Ascending aorta (tissue), 2 donors: ENCODE measurements at regions not wholly inside any gene's neighbourhood (a gene's known extent, or its start where the extent isn't known, plus 50 kb on each side); places are given as distances from the start of the nearest gene placed in this dataset.

ENCODE experiments used
- DNase-seq, 2 donors: peaks; one replicate each; pipeline ENCODE4 v3.0.0-alpha.2; 2019; ENCODE audit warnings: low spot score in 2 of 2
- H3K27ac ChIP-seq, 2 donors: fragments of 200-600 bp; sonication (generic); one replicate each; pipeline ENCODE4 v1.5.1; 2016 to 2017; ENCODE audit warnings: mild to moderate bottlenecking in 1 of 2
- H3K27me3 ChIP-seq: fragments of 200-600 bp; sonication (generic); one replicate; pipeline ENCODE4 v1.5.1; 2017
- H3K36me3 ChIP-seq, 2 donors: fragments of 200-600 bp; sonication (generic); one replicate each; pipeline ENCODE4 v1.5.1; 2016
- H3K4me1 ChIP-seq, 2 donors: fragments of 200-600 bp; sonication (generic); one replicate each; pipeline ENCODE4 v1.5.1; 2016 to 2017; ENCODE audit warnings: mild to moderate bottlenecking in 1 of 2
- H3K4me3 ChIP-seq, 2 donors: fragments of 200-600 bp; sonication (generic); one replicate each; pipeline ENCODE4 v1.5.1; 2016 to 2017; ENCODE audit warnings: mild to moderate bottlenecking in 1 of 2
- H3K9me3 ChIP-seq, 2 donors: fragments of 200-600 bp; sonication (generic); one replicate each; pipeline ENCODE4 v1.5.1; 2016
- CTCF ChIP-seq, 3 experiments: fragments of 200-600 bp in 2 of 3; fragments of 450-650 bp in 1 of 3; sonication (generic) in 2 of 3; IDR thresholded peaks; one replicate each; pipeline ENCODE4 v1.5.1; 2016 to 2019; ENCODE audit warnings: antibody characterized with exemption in 3 of 3, mild to moderate bottlenecking in 1 of 3, moderate library complexity in 1 of 3
- intact Hi-C: fragments of 100-400 bp; cut with DNase I; formaldehyde crosslinking; loops from one replicate; pipeline ENCODE4 v1.15.1; 2023

DNA sequence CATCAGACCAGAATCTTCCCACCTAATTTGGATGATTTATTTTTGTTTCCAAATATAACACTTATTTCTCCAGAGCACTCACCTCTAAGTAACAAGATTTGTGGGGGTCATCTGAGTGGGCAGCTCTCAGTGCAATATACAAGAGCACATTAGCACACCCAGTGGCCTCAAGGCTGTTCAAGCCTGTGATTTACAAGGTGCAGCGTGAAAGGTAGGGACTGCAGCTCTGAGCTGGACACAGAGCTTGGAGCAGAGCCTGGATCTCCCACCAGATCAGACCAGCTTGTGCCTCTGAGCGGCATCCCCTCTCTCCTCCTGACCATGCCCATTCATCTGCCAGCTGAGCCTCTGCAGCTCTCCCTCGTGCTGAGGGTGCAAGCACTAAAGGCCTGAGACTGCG, 323.3 kb upstream of the ZC3H12C start:
- DNase-seq: no peak
- no peak for TF ChIP-seq CTCF (IDR thresholded peaks at IDR 0.05)
- Histone ChIP-seq H3K4me1 (no peaks in the 10 kb centered on the region), H3K27ac (no peak overlapping the region), H3K27me3 (no peaks in the 10 kb centered on the region), H3K36me3 (no peaks in the 10 kb centered on the region), H3K9me3 (no peaks in the 10 kb centered on the region), H3K4me3 (no peak overlapping the region)
- intact Hi-C loops: no loop called here

GRCh38 chr11:109770323-109770722, 322.9 kb upstream of the ZC3H12C start:
- intact Hi-C loops: no loop called here
- no peak overlapping the region for H3K4me3 ChIP-seq
- H3K9me3 ChIP-seq: no peaks in the 10 kb centered on the region
- H3K36me3 ChIP-seq: no peaks in the 10 kb centered on the region
- H3K4me1 ChIP-seq: no peaks in the 10 kb centered on the region
- H3K27ac ChIP-seq: no peak overlapping the region
- no peak for DNase-seq
- H3K27me3 ChIP-seq: no peaks in the 10 kb centered on the region
- no peak for TF ChIP-seq CTCF (IDR thresholded peaks at IDR 0.05)

DNA sequence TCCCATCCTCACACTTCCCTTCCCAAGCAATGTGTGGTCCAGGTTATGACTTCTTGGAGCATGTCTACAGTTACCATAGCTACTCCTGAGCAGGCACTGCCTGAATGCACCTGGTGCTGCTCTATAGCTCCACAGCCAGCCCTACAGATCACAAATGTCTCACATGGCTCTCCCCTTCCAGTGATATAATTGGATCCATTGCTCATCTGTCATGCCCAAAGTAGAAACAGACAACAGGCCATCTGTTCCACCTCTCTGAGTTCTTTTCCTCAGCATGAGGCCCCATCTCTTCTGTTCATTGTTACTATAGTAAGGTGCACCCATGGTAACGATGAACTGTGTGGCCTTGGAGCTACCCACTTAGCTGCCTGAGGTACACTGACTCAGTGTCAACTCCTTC, 320.3 kb upstream of the ZC3H12C start:
- no peak for TF ChIP-seq CTCF (IDR thresholded peaks at IDR 0.05)
- no peaks in the 10 kb centered on the region for H3K27me3 ChIP-seq
- H3K4me3 ChIP-seq: no peak overlapping the region
- no peaks in the 10 kb centered on the region for H3K9me3 ChIP-seq
- H3K27ac ChIP-seq: no peak overlapping the region
- intact Hi-C loops: no loop called here
- no peak for DNase-seq
- H3K36me3 ChIP-seq: no peaks in the 10 kb centered on the region
- no peaks in the 10 kb centered on the region for H3K4me1 ChIP-seq

DNA sequence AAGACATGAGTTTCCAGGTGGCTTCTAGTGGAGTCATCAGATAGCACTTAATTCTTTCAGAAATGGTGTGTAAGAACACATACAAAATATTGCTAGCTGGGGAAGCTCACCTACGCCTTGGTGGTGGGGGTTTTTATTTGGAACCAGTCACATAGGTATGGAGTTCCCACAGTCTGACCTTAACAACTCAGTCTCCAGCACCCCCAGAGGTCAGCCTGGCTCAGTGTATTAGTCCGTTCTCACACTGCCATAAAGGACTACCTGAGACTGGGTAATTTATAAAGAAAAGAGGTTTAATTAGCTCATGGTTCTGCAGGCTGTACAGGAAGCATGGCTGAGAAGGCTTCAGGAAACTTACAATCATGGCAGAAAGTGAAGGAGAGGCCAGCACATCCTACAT, 317.5 kb upstream of the ZC3H12C start:
- Histone ChIP-seq H3K27me3 (no peaks in the 10 kb centered on the region), H3K4me1 (no peaks in the 10 kb centered on the region), H3K4me3 (no peak overlapping the region), H3K9me3 (no peaks in the 10 kb centered on the region), H3K36me3 (no peaks in the 10 kb centered on the region), H3K27ac (no peak overlapping the region)
- TF ChIP-seq CTCF (IDR thresholded peaks at IDR 0.05): no peak
- no peak for DNase-seq
- intact Hi-C loops: no loop called here

- Histone ChIP-seq H3K9me3 (no peaks in the 10 kb centered on the region), H3K27ac (no peak overlapping the region), H3K36me3 (no peaks in the 10 kb centered on the region), H3K4me3 (no peak overlapping the region), H3K27me3 (no peaks in the 10 kb centered on the region), H3K4me1 (no peaks in the 10 kb centered on the region)
- intact Hi-C loops: no loop called here
- TF ChIP-seq CTCF (IDR thresholded peaks at IDR 0.05): no peak
- DNase-seq: no peak
Observed at GRCh38 chr11:109783014-109783413, 310.2 kb upstream of the ZC3H12C start.

GRCh38 chr11:109783840-109784239, 309.4 kb upstream of the ZC3H12C start:
- intact Hi-C loops: no loop called here
- no peak for TF ChIP-seq CTCF (IDR thresholded peaks at IDR 0.05)
- no peak overlapping the region for H3K27ac ChIP-seq
- H3K27me3 ChIP-seq: no peaks in the 10 kb centered on the region
- DNase-seq: no peak
- no peaks in the 10 kb centered on the region for H3K9me3 ChIP-seq
- H3K4me3 ChIP-seq: no peak overlapping the region
- H3K4me1 ChIP-seq: no peaks in the 10 kb centered on the region
- no peaks in the 10 kb centered on the region for H3K36me3 ChIP-seq
